ENCODE measurements at regions not wholly inside any gene's neighbourhood (a gene's known extent, or its start where the extent isn't known, plus 50 kb on each side); places are given as distances from the start of the nearest gene placed in this dataset.
"Not testable (repeated sequence)": the region's sequence is repeated elsewhere in the genome, so short reads cannot be mapped to it uniquely, and the experiment has no call there.

DNA sequence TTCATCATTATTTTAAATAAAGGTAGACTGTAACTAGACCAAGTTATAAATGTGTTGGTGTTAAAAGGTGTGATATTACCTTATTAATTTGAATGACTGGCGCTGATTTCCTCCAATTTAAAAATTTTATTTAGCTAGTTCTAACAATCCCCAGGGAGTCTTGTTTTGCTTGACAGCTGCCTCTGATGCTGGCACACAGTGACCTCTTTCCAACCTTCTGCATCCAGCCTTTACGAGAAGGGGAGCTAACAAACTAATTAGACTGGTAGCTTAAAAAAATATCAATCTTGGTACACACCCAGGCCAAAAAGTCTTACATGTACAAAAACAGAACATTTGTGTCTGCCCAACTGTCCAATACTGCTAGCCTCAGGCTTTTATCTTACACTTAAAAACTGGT is 51.8 kb upstream of the ENPEP start:
- DNase-seq (ENCODE audit: low spot score), result no peak

DNA sequence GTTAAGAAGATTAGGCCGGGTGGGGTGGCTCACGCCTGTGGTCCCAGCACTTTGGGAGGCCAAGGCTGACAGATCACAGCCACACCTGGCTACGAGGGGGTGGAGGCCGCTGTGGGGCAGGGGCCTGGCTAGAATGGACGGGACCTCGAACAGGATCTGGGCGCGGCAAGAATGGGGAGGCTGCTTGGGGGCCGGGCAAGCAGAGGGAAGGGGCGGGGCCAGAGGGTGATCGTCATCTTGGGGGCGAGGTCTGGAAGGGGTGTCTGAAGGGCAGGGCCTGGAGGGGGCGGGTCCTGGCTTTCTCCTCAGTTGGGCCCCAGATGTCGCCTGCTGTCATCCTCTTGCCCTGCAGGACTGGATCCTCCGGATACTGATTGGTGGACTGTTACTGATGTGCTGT is 57.3 kb upstream of the ENPEP start:
- no peak for DNase-seq (ENCODE audit: low spot score)

DNA sequence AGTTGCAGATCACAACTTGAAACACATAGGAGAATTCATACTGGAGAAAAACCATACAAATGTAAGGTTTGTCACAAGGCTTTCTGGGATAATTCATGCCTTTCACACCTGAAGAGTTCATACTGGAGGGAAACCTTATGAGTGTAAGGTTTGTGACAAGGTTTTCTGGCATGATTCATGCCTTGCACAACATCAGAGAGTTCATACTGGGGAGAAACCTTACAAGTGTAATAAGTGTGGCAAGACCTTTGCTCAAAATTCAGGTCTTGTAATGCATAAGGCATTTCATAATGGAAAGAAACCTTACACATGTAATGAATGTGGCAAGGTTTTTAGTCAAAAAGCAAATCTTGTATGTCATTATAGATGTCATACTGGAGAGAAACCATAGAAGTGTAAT is 58.8 kb upstream of the ENPEP start:
- no peak for DNase-seq (ENCODE audit: low spot score)

- DNase-seq (ENCODE audit: low spot score), result no peak
Measured at GRCh38 chr4:110415478-110415877, 60.5 kb upstream of the ENPEP start.

GRCh38 chr4:110415041-110415440 is 60.9 kb upstream of the ENPEP start:
- no peak for DNase-seq (ENCODE audit: low spot score)

DNA sequence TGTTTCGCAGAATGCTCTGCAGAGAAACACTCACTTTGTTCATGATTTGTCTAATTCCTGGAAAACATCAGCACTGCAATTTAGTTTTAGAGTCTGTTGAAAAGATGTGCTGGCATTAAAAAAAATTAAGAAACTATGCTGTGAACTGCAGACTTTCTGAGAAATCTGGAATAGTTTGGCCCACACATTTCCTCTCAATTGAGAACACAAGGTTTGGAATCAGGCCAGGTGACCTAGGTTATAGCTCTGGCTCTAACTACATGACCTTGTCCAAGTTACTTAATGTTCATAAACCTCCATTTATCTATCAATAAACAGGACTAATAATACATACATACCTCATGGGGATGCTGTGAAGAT is 61.4 kb upstream of the ENPEP start:
- no peak for DNase-seq (ENCODE audit: low spot score)

DNA sequence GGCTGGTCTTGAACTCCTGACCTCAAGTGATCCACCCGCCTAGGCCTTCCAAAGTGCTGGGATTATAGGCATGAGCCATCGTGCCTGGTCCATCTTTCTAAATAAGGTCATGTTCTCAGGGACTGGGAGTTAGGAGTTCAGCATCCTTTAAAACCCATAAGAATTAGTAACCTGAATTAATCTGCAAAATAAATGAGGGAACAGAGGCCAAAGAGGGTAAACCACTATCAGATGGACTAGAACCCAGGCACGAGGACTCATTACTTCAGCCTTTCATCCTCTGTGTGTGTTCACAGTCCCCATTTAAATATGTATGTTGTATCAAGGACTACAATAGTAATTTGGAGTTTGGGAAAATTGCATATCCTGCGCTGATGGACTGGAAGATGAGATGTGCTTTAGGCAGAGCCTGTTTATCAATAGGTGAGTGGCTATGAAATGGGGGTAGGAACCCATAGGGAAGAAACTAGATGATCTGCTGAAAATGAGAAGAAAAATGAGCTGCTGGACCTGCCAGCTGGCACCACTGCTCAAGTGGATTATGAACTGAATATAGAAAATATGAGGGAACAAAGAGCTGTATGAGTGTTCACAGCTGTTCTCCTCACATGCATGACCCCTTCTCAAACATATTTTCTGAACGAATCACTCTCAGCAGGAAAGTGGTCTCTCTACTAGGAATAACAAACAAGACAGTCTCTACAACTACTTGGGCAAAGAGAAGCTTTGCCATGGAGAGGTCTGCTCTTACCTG is 62.0 kb upstream of the ENPEP start:
- DNase-seq (ENCODE audit: low spot score), result peak; percentile 21

GRCh38 chr4:110412354-110413065 is 63.4 kb upstream of the ENPEP start:
- no peak for DNase-seq (ENCODE audit: low spot score)

GRCh38 chr4:110411574-110412011 is 64.4 kb upstream of the ENPEP start:
- no peak for DNase-seq (ENCODE audit: low spot score)

- DNase-seq (ENCODE audit: low spot score), result not testable (repeated sequence)
Measured at GRCh38 chr4:110410853-110411573, 64.9 kb upstream of the ENPEP start.

DNA sequence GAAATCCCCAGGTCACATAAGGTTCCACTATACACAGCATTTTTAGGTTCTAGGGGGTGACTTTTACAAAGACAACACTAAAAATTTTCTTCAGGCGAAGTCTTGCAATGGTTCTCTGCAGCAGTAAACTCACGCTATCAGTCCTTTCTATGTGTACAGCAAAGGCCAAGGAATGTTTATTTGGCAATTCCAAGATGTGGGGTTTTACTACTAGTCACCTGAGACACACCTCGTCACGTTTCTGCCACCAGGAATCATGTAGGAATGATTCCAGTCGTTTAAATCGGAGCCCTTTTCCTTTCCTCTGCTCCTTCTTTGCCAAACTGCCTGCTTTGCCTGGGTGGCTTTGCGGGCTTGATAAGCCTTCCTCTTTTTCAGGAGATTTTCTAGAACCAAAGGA is 75.9 kb upstream of the ENPEP start:
- DNase-seq (ENCODE audit: low spot score), result no peak

GRCh38 chr4:110399046-110399445 is 76.9 kb upstream of the ENPEP start:
- peak; percentile 66 for DNase-seq (ENCODE audit: low spot score)

- DNase-seq (ENCODE audit: low spot score), result no peak
Measured at GRCh38 chr4:110396963-110397362, 79.0 kb upstream of the ENPEP start.

DNA sequence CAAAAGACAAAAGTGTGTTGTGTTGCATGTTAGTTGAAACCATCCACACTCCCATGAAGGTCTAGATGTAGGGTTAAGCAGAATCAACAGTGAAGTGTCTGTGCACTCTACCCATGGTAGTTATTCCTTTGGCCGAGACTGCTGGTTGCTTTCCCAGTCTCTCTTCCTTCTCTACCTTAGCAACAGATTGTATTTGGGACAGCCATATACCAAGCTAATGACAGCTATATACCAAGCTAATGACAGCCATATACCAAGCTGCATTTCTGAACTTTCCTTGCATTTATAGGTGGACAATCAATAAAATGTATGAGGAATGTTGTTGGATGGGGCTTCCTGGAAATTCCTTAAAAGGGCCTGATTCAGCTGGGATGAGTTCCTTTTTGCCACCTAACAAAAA is 80.5 kb upstream of the ENPEP start:
- no peak for DNase-seq (ENCODE audit: low spot score)

- DNase-seq (ENCODE audit: low spot score), result no peak
Measured at GRCh38 chr4:110394871-110395270, 81.1 kb upstream of the ENPEP start.

- DNase-seq (ENCODE audit: low spot score), result no peak
Measured at GRCh38 chr4:110381784-110382183, 94.2 kb upstream of the ENPEP start.

- no peak for DNase-seq (ENCODE audit: low spot score)
Measured at GRCh38 chr4:110372485-110372884, 103.5 kb upstream of the ENPEP start.

DNA sequence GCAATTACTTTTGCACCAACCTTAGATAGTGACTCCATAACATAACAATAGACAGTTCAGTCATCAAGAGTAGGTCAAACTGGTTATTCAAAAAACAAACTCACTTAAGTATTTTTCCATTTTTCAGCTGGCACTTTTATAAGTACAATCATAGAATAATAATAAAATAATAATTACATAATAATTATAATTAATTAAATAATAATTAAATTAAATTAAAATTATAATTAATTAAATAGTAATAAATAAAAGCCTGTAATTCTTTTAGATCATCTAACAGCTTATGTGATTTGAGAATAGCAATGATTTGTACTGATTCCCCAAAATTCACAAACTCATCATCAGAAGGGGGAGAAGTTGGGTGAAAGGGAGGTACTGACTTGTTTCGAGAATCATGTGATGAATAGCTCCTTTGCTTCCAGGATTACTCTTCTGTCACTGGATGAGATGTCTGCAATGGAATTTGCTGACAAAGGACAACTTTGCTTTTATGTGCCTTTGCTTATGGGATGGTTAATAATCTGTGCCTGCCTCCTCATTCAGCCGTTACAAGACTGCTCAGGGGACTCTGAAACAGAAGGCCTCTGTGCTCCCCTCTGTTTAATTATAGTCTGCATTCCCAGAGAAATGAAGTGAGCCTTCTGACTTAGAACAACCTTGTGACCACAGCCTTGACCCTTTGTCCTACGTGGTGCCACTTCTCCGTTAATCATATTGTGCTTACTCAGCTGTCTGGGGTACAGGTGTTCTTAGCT is 104.8 kb upstream of the ENPEP start:
- DNase-seq (ENCODE audit: low spot score), result peak; percentile 97

GRCh38 chr4:110368409-110368808 is 107.5 kb upstream of the ENPEP start:
- no peak for DNase-seq (ENCODE audit: low spot score)

DNA sequence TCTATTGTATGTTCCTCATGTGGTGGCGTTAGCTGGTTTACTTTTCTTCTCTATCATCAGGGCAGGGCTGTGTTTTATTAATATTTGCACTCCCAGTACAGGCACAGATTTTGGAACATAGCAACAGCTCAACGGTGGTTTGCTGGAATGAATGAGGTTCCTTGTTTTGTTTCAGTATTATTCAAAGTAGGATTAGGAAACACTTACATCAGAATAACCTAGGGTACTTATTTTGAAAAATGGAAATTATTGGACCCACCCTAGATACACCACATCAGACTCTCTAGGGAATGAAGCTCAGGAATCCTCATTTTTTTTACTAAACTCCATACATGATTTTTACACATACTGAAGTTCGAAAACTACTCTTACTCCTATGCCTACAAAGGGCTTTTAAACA is 108.8 kb upstream of the ENPEP start:
- DNase-seq (ENCODE audit: low spot score), result no peak

DNA sequence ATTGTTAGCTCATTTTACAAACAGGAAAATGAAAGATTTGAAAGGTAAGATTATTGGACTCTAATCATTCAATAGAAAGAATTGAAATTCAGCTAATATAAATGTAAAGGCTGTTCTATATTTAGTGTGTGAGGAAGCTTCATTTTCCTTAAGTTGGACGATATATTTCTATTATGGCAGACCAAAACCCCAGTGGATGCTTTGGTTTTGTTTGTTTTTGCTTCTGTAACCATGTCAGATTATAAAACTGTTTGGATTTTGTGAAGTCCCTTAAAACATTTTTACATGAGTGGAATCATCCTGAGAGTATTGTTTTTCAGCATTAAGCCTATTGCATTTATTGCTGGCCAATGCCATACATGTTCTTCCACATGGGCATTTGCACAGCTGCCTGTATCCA is 110.2 kb upstream of the ENPEP start:
- DNase-seq (ENCODE audit: low spot score), result no peak

DNA sequence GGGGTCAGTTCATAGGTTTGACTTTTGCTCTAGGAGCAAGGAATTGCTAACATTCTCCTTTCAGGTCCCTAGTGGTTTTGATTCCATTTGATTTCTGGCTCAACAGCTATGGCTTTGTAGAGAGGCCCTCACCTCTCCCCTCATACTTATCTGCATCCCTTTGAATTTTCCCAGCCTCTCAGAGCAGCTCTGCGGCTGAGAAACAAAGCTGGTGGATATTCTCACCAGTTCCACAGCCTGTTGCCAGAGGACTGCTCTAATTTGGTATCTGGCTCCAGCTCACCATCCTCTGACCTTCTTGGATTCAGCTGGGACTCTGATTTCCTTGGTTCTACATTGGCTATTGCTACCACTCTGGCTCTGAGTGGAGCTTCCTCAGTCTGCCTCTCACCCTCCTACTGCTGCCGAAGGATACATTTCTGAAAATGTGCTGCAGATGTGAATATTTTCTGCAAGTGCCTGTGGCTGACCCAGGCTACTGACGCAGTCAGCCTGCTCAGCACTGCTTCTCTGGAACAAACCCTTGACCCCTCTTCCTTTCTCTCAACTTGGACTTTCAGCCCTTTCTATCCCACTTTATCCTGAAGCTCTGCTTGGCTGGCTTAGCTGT is 110.9 kb upstream of the ENPEP start:
- no peak for DNase-seq (ENCODE audit: low spot score)

All from kidney tubule cell (primary cell).